HG02798 (cell line): ENCODE measurements at regions not wholly inside any gene's neighbourhood (a gene's known extent, or its start where the extent isn't known, plus 50 kb on each side); places are given as distances from the start of the nearest gene placed in this dataset.

ENCODE experiments used
- ATAC-seq: cut with Tn5 transposase; IDR thresholded peaks from one replicate; pipeline ENCODE4 v1.9.1; 2021; ENCODE audit warnings: mild to moderate bottlenecking; ENCODE audit not compliant: unreplicated experiment, poor library complexity

DNA sequence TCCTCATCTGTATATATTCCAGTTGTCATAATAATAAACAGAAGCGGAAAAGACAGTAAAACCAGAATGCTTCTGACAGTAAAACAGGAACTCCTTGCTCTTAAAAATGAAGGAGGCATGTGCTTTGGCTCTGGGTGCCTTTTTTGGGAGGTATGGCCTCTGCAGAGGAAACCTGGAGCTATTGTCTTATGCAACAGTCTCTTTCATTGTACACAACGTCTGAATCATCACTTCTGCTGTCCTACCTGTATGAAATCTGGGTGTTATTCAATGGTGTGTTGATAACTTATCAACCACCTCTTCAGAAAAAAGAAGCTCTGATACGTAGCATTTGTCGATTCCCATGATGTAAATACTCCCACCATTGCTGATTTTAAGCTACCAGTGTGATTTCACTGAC, 64.8 kb downstream of the CDCA7 start:
- ATAC-seq: no peak

DNA sequence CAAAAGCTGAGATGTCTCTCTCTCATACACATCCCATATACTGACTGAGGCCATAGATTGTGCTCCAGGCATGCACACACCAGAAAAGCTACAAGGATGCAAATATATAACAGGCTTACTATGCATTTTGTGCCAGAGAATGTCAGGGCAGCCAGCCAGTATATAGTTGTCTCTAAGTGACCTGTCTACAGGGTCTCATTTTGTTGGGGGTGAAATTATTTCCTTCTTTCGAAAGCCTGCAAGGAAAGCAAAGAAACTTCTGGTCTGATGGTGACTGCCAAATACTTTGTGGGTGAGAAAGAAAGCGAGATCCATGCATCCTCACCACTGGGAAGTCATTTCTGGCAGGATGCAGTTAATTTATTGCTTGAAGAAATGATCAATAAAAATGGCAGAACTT, 70.2 kb downstream of the CDCA7 start:
- ATAC-seq: no peak

DNA sequence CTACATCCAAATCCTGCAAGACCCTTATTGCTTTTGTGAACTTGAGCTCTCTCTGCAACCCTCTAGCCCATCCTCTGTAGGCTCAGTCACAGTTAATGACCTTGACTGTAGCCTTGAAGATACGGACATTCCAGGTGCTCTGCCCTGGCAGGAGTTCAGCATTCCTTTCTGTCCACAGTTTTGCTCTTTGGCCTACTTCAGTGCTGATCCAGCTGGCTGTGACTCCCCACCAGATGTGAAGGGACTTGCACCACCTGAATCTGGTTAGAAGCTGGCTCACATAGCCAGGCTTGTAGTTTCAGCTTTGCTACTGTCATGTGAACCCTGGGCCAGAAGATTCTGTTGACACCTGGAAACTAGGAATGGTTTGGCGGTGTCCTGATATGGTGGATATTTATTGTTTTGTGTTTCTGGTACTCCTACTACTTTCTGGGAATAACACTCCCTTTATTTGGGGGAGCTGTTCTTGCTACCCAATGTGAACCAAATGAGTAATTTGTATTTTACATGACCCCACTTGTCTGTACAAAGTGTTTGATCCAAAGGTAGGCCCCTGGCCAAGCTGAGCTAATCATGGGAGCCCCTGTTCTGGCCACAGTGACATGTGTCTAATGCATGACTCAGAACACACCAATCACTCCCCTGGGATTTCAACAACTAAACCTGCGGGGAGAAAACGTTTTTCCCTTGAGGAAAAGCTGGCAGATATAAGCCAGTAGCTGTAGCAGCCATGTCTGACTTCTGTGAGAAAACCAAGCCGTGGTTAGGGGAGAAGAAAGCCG, 73.4 kb downstream of the CDCA7 start:
- ATAC-seq: no peak

DNA sequence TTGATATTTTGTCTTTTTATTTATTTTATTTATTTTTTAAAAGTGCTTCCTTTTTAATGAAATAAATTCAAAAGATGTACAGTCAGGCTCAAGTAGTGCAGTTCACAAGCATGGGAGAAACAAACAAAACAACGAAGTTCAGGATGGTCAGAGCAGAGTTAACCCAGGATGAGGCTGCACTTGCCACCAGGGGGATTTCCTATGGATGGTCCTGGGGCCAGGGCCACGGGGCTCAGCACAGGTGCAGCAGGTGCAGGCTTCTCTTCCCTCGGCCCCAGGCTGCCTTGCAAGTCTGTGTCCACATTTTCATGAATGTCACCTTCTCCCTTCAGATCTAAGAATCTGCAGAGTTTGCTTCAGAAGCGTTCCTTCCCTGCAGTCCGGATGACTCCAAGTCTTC, 76.5 kb downstream of the CDCA7 start:
- ATAC-seq: no peak

DNA sequence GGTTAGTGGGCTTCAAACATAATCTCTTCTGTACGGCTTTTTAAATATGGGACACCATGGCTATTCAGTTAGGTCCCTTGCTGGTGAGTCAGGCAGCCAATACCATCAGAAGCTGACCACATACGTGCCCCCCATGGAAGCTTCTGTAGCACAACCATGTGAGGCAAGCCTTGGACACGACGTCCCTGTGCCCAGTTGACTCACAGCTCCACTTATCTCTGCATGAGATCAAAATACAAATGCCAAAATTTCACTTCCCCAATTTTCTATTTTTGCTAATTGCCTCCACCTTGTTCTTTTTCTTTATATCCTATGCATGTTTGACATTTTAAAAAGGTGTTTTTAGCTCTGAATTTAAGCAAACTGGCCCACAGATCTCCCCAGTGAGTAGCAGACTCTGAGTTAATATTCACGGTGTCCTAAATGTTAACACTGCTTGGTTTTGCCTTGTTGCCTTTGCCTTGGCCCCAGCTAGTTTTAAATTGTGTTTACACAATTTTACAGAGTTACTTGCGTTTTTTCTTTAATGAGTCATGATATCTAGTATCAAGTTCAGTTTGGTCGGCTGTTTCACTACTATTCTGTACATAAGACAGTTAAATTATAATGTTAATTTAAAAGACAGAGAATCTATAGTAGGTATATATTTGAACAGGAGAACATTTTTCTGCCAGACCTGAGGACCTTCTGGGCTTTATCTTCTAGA, 77.5 kb downstream of the CDCA7 start:
- ATAC-seq: no peak

DNA sequence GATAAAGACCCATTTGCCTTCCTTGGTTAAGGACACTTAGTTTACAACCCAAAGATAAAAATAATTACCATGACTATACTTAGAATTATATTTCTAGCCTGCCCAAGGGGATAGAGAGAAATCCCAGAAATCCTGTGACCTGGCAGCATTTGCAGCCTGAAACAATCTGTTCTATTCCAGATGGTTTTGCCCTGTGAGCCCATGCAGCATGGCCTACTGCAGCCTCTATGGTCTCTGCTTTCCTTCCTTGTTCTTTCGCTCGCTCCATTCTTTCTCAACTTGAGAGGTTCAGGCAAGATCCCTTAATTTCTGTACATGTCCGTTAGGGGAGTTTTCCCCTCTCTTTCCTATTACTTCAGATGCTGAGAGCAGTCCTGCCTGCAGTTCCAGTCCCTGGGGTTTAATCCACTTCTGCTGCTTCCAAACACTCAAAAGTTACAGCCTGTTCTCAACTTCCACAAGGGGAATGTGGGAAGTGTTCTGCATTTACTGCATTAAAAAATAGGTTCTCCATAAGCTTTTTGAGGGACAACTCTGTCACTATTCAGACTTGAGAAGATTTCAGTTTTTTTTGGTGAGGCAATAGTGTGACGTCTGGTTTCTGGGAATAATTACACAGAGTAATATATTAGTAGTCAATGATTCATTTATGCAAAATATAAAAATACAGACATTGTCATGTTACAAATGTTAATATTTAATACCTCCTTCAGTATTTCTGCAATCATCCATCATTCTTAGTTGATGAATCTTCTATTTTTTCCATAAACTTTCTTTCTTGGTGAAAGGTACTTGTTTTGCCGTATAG, 80.3 kb downstream of the CDCA7 start:
- ATAC-seq: no peak

DNA sequence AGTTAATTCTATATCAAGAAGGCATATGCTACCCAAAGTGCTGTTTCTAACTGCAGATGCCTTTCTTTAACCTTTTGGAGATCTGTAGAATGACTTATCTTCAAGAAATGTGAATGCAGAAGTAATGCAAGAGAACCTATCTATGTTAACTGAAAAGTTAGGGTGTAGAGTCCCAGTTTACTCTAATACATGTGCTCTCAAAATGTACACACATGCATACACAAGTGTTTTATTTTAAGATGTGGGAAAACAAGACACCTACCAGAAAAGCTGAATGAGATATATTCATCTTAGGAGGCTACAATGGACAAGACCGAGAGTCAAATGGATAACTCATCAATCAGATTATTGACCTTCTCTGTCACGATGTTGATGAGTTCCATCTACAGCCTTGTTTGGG, 80.9 kb downstream of the CDCA7 start:
- ATAC-seq: no peak

DNA sequence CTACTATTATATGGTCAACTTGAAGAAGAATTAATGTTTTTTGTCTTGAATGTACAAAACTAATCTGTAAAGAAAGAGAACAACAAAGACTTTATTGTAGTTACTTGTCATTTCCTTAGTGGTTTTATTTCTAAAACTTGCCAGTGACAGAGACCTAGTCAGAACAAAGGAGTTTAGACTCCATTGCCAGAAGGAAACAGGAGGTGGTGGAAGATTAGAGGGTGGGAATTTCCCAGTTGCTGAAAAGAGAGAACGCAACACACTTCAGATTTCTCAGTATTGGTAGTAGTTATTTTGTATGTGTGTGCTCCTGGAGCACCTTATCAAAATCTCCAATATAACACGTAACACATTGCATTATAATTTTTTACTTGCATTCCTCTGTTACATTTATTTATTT, 81.4 kb downstream of the CDCA7 start:
- ATAC-seq: no peak

DNA sequence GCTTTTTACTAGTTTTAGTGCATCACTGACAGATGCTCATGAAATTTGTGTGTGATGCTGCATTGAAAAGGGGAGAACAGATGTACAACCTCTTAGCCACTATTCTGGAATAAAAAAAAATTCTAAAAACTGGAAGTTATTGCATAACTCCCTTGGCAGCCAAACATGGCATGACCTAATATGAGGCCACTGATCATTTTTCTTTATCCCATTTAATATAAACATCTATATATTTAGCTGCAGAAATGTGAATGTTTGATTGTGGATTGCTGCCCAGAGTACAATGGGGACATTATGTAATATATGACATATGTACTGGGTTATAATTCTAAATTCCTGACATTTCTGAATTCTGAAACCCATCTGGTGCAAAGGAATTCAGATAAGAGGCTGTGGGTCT, 86.5 kb downstream of the CDCA7 start:
- no peak for ATAC-seq

DNA sequence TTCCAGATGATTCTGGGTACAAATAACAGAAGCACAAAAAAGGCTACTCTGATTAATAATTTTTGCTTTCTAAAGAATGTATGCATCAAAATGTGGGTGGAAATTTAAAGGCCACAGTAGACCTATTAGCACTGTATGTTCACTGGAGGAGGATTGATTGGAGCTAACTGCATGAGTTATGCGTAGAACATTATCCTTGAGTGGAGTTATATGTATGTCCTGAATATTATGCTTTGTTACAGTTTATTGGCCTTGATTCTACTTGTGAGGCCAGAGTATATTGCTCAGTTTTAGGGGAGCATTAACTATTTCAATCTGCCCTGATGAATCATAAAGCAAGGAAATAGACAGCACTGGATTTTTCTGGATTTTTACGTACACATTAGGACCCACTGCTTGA, 87.9 kb downstream of the CDCA7 start:
- no peak for ATAC-seq

DNA sequence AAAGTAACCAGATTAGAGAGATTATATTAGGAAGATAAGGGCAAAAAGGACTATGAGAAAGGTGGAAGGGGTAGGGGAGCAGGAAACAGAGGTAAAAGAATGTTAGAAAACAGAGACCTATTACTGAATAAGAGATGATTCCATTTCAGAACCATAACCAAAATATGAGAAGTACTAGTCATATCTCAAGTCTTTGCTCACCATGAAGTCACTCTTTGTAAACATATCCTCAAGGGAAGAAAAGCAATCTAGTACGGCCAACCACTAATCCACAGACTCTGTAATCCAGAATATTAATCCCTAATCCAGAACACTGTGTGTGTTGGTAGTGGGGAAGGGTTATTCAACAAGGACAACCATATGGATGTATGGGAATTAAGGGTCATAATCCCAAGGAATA, 92.0 kb downstream of the CDCA7 start:
- no peak for ATAC-seq

DNA sequence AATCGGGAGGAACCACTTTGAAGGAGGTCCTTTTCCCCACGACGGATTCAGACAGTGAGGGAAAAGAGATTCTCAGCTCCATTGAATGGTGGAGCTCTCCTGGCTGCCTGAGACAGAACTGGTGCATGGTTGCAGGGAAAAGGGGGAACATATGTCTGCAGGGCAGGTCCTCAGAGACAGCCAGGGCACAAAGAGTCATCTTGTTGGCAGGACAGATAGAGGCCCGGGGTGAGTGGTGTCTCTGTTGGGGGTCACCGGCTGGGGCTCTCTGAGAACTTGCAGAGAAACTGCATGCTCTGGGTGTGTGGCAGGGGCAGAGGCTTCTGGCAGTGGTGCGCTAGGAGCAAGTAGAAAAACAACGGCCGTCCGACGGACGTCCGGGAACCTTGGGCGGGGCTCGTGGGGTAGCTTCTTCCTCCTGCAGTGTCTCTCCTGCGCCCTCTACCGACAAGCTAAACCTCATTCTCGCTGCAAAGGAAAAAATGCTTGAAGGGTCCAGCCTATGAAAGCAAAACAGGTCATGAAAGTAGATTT, 94.3 kb downstream of the CDCA7 start:
- ATAC-seq: peak; percentile 89

DNA sequence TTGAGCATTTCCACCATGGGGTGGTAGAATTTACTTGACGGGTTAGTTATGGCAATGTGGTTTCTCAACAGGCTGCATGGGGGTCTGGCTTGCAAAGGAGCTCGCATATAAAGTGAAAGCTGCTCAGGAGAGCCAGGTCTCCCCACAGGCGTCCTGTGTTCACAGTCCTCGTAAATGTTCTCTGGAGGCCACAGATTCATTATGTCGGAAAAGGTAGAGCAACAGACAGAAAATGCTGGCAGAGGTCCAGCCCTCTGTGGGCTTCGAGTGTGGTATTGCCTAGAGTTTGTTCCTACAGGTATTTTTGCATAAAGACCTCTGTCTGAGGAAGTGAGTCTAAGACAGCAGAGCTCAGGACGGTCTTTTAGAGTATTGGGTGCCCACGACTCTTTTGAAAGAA, 96.4 kb downstream of the CDCA7 start:
- ATAC-seq: no peak

DNA sequence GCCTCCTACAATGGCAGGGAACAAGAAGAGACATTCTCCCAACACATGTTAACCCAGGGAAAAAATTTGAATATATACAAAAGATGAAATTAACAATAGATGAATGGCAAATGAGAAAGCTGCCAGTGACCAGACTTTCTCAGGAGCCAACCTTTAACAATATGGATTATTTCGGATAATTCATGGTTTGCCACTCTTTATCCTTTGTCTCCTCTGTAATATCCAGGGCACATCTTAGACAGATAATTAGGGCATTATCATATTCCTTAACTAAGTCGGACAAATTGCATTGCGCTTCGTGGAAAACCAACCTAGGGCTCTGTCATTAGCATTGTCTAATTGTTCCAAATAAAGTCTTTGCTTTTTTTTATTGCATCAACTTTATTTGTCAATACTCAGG, 97.3 kb downstream of the CDCA7 start:
- ATAC-seq: no peak

DNA sequence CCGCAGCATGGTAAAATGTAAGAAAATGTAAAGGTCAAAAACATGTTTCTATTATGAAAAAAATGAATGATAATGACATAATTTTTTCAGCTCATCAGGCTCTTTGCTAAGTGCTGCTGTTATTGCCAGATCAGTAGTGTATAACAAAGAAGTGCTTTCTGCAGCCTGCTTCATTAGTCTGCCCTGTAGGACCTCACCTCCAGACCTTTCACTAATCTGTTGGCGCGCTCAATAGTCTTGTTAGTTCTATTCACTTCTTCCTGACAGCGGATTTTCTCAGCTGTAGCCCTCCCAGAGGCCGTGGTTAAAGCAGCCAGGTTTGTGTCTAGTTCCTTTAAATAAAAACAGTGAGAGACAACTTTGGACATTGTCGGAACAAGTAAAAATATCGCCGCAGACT, 97.7 kb downstream of the CDCA7 start:
- ATAC-seq: no peak

DNA sequence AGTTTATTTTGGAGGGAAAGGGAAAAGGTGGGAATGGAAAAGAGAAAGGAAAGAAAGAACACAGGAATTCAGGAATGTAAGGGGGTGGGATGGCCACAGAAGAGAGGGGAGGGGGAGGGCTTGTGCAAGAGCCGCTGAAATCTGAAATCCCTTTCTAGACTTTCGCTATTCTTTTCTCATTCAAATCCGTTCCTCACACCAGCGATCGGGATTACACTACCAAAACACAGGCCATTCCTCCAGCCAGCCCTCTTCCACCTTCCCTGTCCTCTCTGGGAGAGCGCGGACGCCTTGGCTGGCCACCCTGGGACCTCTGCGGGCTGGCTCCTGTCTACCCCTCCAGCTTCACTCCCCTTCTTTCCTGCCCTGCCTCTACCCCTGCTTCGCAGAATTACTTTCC, 102.3 kb downstream of the CDCA7 start:
- no peak for ATAC-seq

DNA sequence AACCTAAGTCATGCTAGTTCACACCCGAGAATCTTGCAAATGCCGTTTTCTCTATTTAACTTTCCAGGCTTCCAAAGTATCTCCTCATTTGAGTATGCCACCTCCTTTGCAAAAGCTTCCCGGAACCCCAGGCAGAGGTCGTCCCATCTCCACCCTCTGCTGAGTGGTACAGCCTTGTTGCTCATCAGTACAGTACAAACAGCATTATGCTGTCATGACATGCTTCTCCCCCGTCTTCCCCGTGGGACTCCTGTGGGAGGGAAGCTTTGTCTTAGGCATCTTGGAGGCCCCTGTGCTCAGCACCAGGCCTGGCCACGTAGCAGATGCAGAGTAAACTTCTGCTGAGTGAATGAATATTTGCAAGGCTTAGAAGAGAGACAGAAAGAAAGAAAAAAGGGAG, 102.7 kb downstream of the CDCA7 start:
- no peak for ATAC-seq

DNA sequence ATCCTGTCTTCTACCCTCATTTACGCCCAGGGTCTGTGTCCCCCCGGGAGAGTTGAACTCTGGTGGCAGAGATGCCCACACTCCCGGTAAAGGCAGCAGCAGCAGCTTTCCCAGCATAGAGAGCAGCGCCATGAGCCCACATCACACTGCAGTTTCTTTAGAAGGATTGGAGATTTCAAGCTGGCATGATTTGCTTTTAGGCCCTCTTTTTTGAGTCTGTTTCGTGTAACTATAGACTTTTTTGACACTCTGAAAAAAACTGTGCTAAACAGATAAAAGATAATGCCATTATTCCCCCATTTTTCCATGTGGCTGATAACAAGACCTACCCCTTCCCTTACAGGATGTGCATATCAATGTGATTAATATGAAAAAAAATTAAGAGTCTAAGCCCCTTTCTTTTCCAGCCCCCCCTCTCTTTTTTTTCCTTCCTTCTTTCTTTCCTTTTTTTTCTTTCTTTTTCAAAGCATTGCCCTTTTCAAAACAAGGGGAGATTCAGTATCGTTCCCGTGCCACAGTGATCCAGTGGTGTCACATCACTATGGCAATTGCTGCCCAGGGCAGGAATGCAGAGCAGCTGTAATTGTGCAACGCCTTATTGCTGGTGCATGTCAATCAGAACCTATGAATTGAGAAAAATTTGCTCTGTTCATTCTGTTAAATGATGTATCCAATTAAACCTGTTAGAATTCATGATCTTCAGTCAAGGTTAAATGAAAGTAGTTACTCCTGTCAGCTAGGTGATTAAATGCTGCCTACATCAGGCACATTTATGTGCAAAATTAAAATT, 104.5 kb downstream of the CDCA7 start:
- ATAC-seq: no peak

DNA sequence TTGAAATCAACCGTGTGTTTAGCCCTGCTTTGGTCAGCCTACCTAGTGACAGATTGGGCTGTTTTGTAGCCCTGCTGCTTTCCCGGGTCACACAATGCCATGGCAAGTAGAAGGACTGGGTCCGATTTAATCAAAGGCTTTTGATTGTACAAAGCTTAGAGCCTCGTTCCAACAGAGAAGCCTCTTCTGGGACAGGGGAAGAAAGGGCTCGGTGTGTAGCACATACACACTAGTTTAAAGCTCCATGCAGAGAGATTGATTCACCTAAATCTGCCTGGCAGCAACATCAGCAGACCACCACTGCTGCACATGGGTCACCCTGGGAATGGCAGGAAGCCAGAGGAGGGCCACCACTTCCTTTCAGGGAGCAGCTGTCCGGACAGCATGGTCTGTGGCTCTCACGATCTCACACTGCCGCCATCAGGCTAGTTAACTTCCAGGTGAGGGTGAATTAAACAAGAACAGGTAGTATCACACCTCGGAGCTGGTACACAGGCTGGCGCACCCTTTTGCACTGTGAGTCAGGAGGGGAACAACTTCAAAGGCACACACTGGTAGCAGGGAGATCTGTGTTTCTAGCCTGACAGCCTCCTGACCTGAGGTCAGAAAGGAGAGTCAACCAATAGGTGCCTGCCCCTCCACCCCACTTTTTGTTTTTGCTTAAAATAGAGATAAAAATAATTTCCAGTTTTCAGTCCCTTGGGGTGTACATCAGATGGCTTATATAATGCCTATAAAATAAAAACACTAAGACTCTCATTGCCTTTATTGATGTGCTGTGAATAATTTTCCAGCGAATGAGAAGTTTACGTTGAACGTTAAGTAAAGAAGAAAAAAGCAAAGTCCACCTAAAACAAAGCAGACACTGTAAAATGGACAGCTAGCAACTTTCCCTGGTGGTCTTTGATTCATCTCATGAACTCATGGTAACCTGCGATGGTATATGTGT, 108.5 kb downstream of the CDCA7 start:
- ATAC-seq: no peak
